CD8-positive, alpha-beta memory T cell (primary cell): ENCODE measurements at regions not wholly inside any gene's neighbourhood (a gene's known extent, or its start where the extent isn't known, plus 50 kb on each side); places are given as distances from the start of the nearest gene placed in this dataset.

ENCODE experiments used
- CTCF ChIA-PET: fragments of 350-600 bp; sonication (Branson Sonifier 250); formaldehyde crosslinking; loops from one replicate; lab custom pipeline; 2021; ENCODE audit warnings: antibody characterized with exemption; lab: Charles Lee
- POLR2A ChIA-PET: fragments of 350-600 bp; sonication (Branson Sonifier 250); formaldehyde crosslinking; loops from one replicate; lab custom pipeline; 2021; ENCODE audit warnings: antibody characterized with exemption; lab: Charles Lee
- DNase-seq, 5 donors: peaks; one replicate each; pipeline versions ENCODE4 v3.0.0 to v3.0.0-alpha.2; 2020 to 2022; ENCODE audit warnings: mixed read lengths in 1 of 5
- H3K27ac ChIP-seq: one replicate; pipeline ENCODE4 v1.7.0; 2013; ENCODE audit warnings: low read depth, mild to moderate bottlenecking, low read length, moderate library complexity
- H3K27me3 ChIP-seq: 2 replicates; pipeline ENCODE4 v1.7.0; 2013; ENCODE audit warnings: low read length, mild to moderate bottlenecking; ENCODE audit not compliant: insufficient read depth, poor library complexity, severe bottlenecking
- H3K36me3 ChIP-seq: 2 replicates; pipeline ENCODE4 v1.7.0; 2013; ENCODE audit warnings: mild to moderate bottlenecking, low read length, moderate library complexity; ENCODE audit not compliant: insufficient read depth
- H3K4me1 ChIP-seq: 2 replicates; pipeline ENCODE4 v1.7.0; 2013; ENCODE audit warnings: mild to moderate bottlenecking, low read length, moderate library complexity; ENCODE audit not compliant: insufficient read depth
- H3K4me3 ChIP-seq: 2 replicates; pipeline ENCODE4 v1.7.0; 2013; ENCODE audit warnings: mild to moderate bottlenecking, low read length
- H3K9me3 ChIP-seq: 2 replicates; pipeline ENCODE4 v1.7.0; 2013; ENCODE audit warnings: mild to moderate bottlenecking, low read length
- H3K27ac Mint-ChIP-seq, 8 donors: one replicate each; pipeline ENCODE4 v1.8.0; 2020 to 2021; ENCODE audit warnings: mixed read lengths in 8 of 8, mild to moderate bottlenecking in 6 of 8, inconsistent platforms in 3 of 8, moderate library complexity in 3 of 8
- H3K27me3 Mint-ChIP-seq, 2 donors: one replicate each; pipeline ENCODE4 v1.8.0; 2020 to 2021; ENCODE audit warnings: mixed read lengths in 2 of 2, mild to moderate bottlenecking in 1 of 2, moderate library complexity in 1 of 2
- H3K36me3 Mint-ChIP-seq, 3 donors: one replicate each; pipeline ENCODE4 v1.8.0; 2020 to 2021; ENCODE audit warnings: mixed read lengths in 3 of 3, inconsistent platforms in 1 of 3, mild to moderate bottlenecking in 1 of 3
- H3K4me1 Mint-ChIP-seq, 3 donors: one replicate each; pipeline ENCODE4 v1.8.0; 2020 to 2021; ENCODE audit warnings: mixed read lengths in 3 of 3, inconsistent platforms in 1 of 3, mild to moderate bottlenecking in 1 of 3
- H3K4me3 Mint-ChIP-seq, 7 donors: one replicate each; pipeline ENCODE4 v1.8.0; 2020 to 2021; ENCODE audit warnings: mixed read lengths in 7 of 7, mild to moderate bottlenecking in 6 of 7, moderate library complexity in 4 of 7, inconsistent platforms in 2 of 7
- H3K9me3 Mint-ChIP-seq, 5 donors: one replicate each; pipeline ENCODE4 v1.8.0; 2020 to 2022; ENCODE audit warnings: mixed read lengths in 5 of 5, mild to moderate bottlenecking in 3 of 5, moderate library complexity in 2 of 5, inconsistent platforms in 1 of 5

GRCh38 chr6:141269684-141270083 lies 863.0 kb upstream of the GJE1 start:
- CTCF ChIA-PET, result no interaction called here
- DNase-seq, result no peak
- Histone ChIP-seq H3K9me3 (no peaks in the 10 kb centered on the region), H3K27ac (no peak overlapping the region), H3K36me3 (no peaks in the 10 kb centered on the region), H3K4me3 (no peak overlapping the region), H3K4me1 (no peaks in the 10 kb centered on the region), H3K27me3 (no peaks in the 10 kb centered on the region)
- Mint-ChIP-seq H3K4me1 (peaks cover 6 to 16% (median 11%) of the 10 kb centered on the region in 3 donors), H3K36me3 (no peaks in the 10 kb centered on the region), H3K9me3 (no peaks in the 10 kb centered on the region), H3K27ac (no peak overlapping the region), H3K4me3 (no peak overlapping the region), H3K27me3 (peaks cover 0 to 1% of the 10 kb centered on the region in 2 donors)
- POLR2A ChIA-PET, result no interaction called here

GRCh38 chr6:141267420-141267819 lies 865.3 kb upstream of the GJE1 start:
- Histone ChIP-seq H3K9me3 (no peaks in the 10 kb centered on the region), H3K27me3 (no peaks in the 10 kb centered on the region), H3K27ac (no peak overlapping the region), H3K4me3 (no peak overlapping the region), H3K4me1 (no peaks in the 10 kb centered on the region), H3K36me3 (no peaks in the 10 kb centered on the region)
- ChIA-PET CTCF (no interaction called here), POLR2A (no interaction called here)
- H3K4me3 Mint-ChIP-seq, result no peak overlapping the region
- DNase-seq, result no peak
- no peak overlapping the region for H3K27ac Mint-ChIP-seq
- no peaks in the 10 kb centered on the region for H3K9me3 Mint-ChIP-seq
- H3K4me1 Mint-ChIP-seq, result peaks cover 7 to 22% (median 11%) of the 10 kb centered on the region in 3 donors
- no peaks in the 10 kb centered on the region for H3K27me3 Mint-ChIP-seq
- H3K36me3 Mint-ChIP-seq, result no peaks in the 10 kb centered on the region

- no peak for DNase-seq
- Histone ChIP-seq H3K36me3 (no peaks in the 10 kb centered on the region), H3K4me3 (no peak overlapping the region), H3K9me3 (no peaks in the 10 kb centered on the region), H3K4me1 (no peaks in the 10 kb centered on the region), H3K27ac (no peak overlapping the region), H3K27me3 (no peaks in the 10 kb centered on the region)
- ChIA-PET POLR2A (no interaction called here), CTCF (no interaction called here)
- Mint-ChIP-seq H3K4me1 (peaks cover 7 to 22% (median 11%) of the 10 kb centered on the region in 3 donors), H3K9me3 (no peaks in the 10 kb centered on the region), H3K4me3 (peak overlapping the region in 5 of 7 donors; percentile 26 to 61 (median 36)), H3K27me3 (no peaks in the 10 kb centered on the region), H3K36me3 (no peaks in the 10 kb centered on the region), H3K27ac (no peak overlapping the region)
These were observed 866.7 kb upstream of the GJE1 start for GRCh38 chr6:141265756-141266623.

GRCh38 chr6:141264101-141264500 lies 868.6 kb upstream of the GJE1 start:
- no peak overlapping the region for H3K4me3 Mint-ChIP-seq
- Histone ChIP-seq H3K27me3 (no peaks in the 10 kb centered on the region), H3K4me3 (no peak overlapping the region), H3K36me3 (no peaks in the 10 kb centered on the region), H3K4me1 (no peaks in the 10 kb centered on the region), H3K9me3 (no peaks in the 10 kb centered on the region), H3K27ac (no peak overlapping the region)
- CTCF ChIA-PET, result no interaction called here
- no peaks in the 10 kb centered on the region for H3K9me3 Mint-ChIP-seq
- H3K4me1 Mint-ChIP-seq, result peaks cover 7 to 22% (median 11%) of the 10 kb centered on the region in 3 donors
- DNase-seq, result no peak
- no peaks in the 10 kb centered on the region for H3K36me3 Mint-ChIP-seq
- POLR2A ChIA-PET, result no interaction called here
- no peaks in the 10 kb centered on the region for H3K27me3 Mint-ChIP-seq
- H3K27ac Mint-ChIP-seq, result no peak overlapping the region

- Histone ChIP-seq H3K27me3 (no peaks in the 10 kb centered on the region), H3K4me1 (no peaks in the 10 kb centered on the region), H3K4me3 (no peak overlapping the region), H3K36me3 (no peaks in the 10 kb centered on the region), H3K27ac (no peak overlapping the region), H3K9me3 (no peaks in the 10 kb centered on the region)
- Mint-ChIP-seq H3K4me3 (no peak overlapping the region), H3K36me3 (no peaks in the 10 kb centered on the region), H3K4me1 (peaks cover 7 to 21% (median 11%) of the 10 kb centered on the region in 3 donors), H3K9me3 (no peaks in the 10 kb centered on the region), H3K27me3 (no peaks in the 10 kb centered on the region), H3K27ac (no peak overlapping the region)
- CTCF ChIA-PET, result no interaction called here
- DNase-seq, result no peak
- POLR2A ChIA-PET, result no interaction called here
These were observed 871.1 kb upstream of the GJE1 start for GRCh38 chr6:141261672-141262060.

- H3K36me3 Mint-ChIP-seq, result no peaks in the 10 kb centered on the region
- no peak overlapping the region for H3K27ac ChIP-seq
- DNase-seq, result peak in 1 of 5 donors; percentile 42
- H3K4me3 Mint-ChIP-seq, result no peak overlapping the region
- no peaks in the 10 kb centered on the region for H3K27me3 Mint-ChIP-seq
- no peaks in the 10 kb centered on the region for H3K9me3 ChIP-seq
- no peaks in the 10 kb centered on the region for H3K27me3 ChIP-seq
- ChIA-PET POLR2A (no interaction called here), CTCF (no interaction called here)
- no peaks in the 10 kb centered on the region for H3K4me1 ChIP-seq
- H3K9me3 Mint-ChIP-seq, result no peaks in the 10 kb centered on the region
- H3K27ac Mint-ChIP-seq, result no peak overlapping the region
- H3K4me3 ChIP-seq, result no peak overlapping the region
- peaks cover 5 to 16% (median 7%) of the 10 kb centered on the region in 3 donors for H3K4me1 Mint-ChIP-seq
- H3K36me3 ChIP-seq, result no peaks in the 10 kb centered on the region
These were observed 871.6 kb upstream of the GJE1 start for GRCh38 chr6:141261016-141261671.

GRCh38 chr6:141260627-141261015 lies 872.1 kb upstream of the GJE1 start:
- POLR2A ChIA-PET, result no interaction called here
- Histone ChIP-seq H3K4me1 (no peaks in the 10 kb centered on the region), H3K9me3 (no peaks in the 10 kb centered on the region), H3K4me3 (no peak overlapping the region), H3K36me3 (no peaks in the 10 kb centered on the region), H3K27me3 (no peaks in the 10 kb centered on the region), H3K27ac (no peak overlapping the region)
- H3K36me3 Mint-ChIP-seq, result no peaks in the 10 kb centered on the region
- H3K27me3 Mint-ChIP-seq, result no peaks in the 10 kb centered on the region
- peak overlapping the region in 1 of 8 donors; percentile 51 for H3K27ac Mint-ChIP-seq
- H3K9me3 Mint-ChIP-seq, result no peaks in the 10 kb centered on the region
- peak in 1 of 5 donors; percentile 36 for DNase-seq
- no peak overlapping the region for H3K4me3 Mint-ChIP-seq
- H3K4me1 Mint-ChIP-seq, result peaks cover 2 to 11% (median 2%) of the 10 kb centered on the region in 3 donors
- CTCF ChIA-PET, result no interaction called here

GRCh38 chr6:141259807-141260206 lies 872.9 kb upstream of the GJE1 start:
- Histone ChIP-seq H3K27me3 (no peaks in the 10 kb centered on the region), H3K4me3 (no peak overlapping the region), H3K4me1 (no peaks in the 10 kb centered on the region), H3K27ac (no peak overlapping the region), H3K36me3 (no peaks in the 10 kb centered on the region), H3K9me3 (no peaks in the 10 kb centered on the region)
- ChIA-PET POLR2A (no interaction called here), CTCF (no interaction called here)
- Mint-ChIP-seq H3K4me1 (peaks cover 0 to 6% (median 2%) of the 10 kb centered on the region in 3 donors), H3K4me3 (no peak overlapping the region), H3K9me3 (no peaks in the 10 kb centered on the region), H3K27me3 (no peaks in the 10 kb centered on the region), H3K36me3 (no peaks in the 10 kb centered on the region), H3K27ac (no peak overlapping the region)
- DNase-seq, result no peak
